ENCODE measurements at regions not wholly inside any gene's neighbourhood (a gene's known extent, or its start where the extent isn't known, plus 50 kb on each side); places are given as distances from the start of the nearest gene placed in this dataset.

GRCh38 chr2:14340703-14341102, 291.8 kb upstream of the LRATD1 start:
- intact Hi-C loops (cut with micrococcal nuclease), result no loop called here
- CTCF ChIA-PET, result no interaction called here
- Mint-ChIP-seq H3K27me3 (no peaks in the 10 kb centered on the region), H3K4me1 (ENCODE audit: low read depth) (no peaks in the 10 kb centered on the region), H3K4me3 (no peak overlapping the region), H3K27ac (no peak overlapping the region), H3K9me3 (no peaks in the 10 kb centered on the region), H3K36me3 (no peaks in the 10 kb centered on the region)
- DNase-seq, result no peak
- POLR2A ChIA-PET, result no interaction called here

GRCh38 chr2:14342313-14342712, 290.2 kb upstream of the LRATD1 start:
- ChIA-PET CTCF (no interaction called here), POLR2A (no interaction called here)
- intact Hi-C loops (cut with micrococcal nuclease), result no loop called here
- Mint-ChIP-seq H3K27me3 (no peaks in the 10 kb centered on the region), H3K27ac (no peak overlapping the region), H3K9me3 (peaks cover under 1% of the 10 kb centered on the region), H3K36me3 (no peaks in the 10 kb centered on the region), H3K4me3 (no peak overlapping the region), H3K4me1 (ENCODE audit: low read depth) (no peaks in the 10 kb centered on the region)
- no peak for DNase-seq

GRCh38 chr2:14344355-14344754, 288.2 kb upstream of the LRATD1 start:
- H3K4me3 Mint-ChIP-seq, result no peak overlapping the region
- intact Hi-C loops (cut with micrococcal nuclease), result no loop called here
- no peak for DNase-seq
- ChIA-PET POLR2A (no interaction called here), CTCF (no interaction called here)
- no peak overlapping the region for H3K27ac Mint-ChIP-seq
- no peaks in the 10 kb centered on the region for H3K4me1 Mint-ChIP-seq (ENCODE audit: low read depth)
- H3K36me3 Mint-ChIP-seq, result no peaks in the 10 kb centered on the region
- H3K9me3 Mint-ChIP-seq, result peaks cover 3% of the 10 kb centered on the region
- no peaks in the 10 kb centered on the region for H3K27me3 Mint-ChIP-seq

GRCh38 chr2:14348247-14348646, 284.3 kb upstream of the LRATD1 start:
- CTCF ChIA-PET, result interaction anchor here (0.6 kb wide), 1 partner anchor 734 kb away, joined by 4 read pairs; no protein-coding TSS in a partner anchor
- intact Hi-C loops (cut with micrococcal nuclease), result no loop called here
- no peaks in the 10 kb centered on the region for H3K4me1 Mint-ChIP-seq (ENCODE audit: low read depth)

GRCh38 chr2:14350856-14351255, 281.7 kb upstream of the LRATD1 start:
- H3K27me3 Mint-ChIP-seq, result no peaks in the 10 kb centered on the region
- ChIA-PET CTCF (no interaction called here), POLR2A (no interaction called here)
- no peak for DNase-seq
- H3K4me1 Mint-ChIP-seq (ENCODE audit: low read depth), result no peaks in the 10 kb centered on the region
- H3K4me3 Mint-ChIP-seq, result no peak overlapping the region
- peaks cover 5% of the 10 kb centered on the region for H3K9me3 Mint-ChIP-seq
- intact Hi-C loops (cut with micrococcal nuclease), result no loop called here
- H3K27ac Mint-ChIP-seq, result no peak overlapping the region
- no peaks in the 10 kb centered on the region for H3K36me3 Mint-ChIP-seq

More at GRCh38 chr2:14348247-14348646, 284.3 kb upstream of the LRATD1 start:
- POLR2A ChIA-PET, result no interaction called here
- Mint-ChIP-seq H3K27me3 (no peaks in the 10 kb centered on the region), H3K4me3 (no peak overlapping the region), H3K9me3 (peaks cover 5% of the 10 kb centered on the region), H3K27ac (no peak overlapping the region), H3K36me3 (no peaks in the 10 kb centered on the region)
- no peak for DNase-seq

GRCh38 chr2:14352067-14352466, 280.4 kb upstream of the LRATD1 start:
- Mint-ChIP-seq H3K9me3 (peaks cover 5% of the 10 kb centered on the region), H3K36me3 (no peaks in the 10 kb centered on the region), H3K27ac (no peak overlapping the region), H3K4me1 (ENCODE audit: low read depth) (no peaks in the 10 kb centered on the region), H3K27me3 (no peaks in the 10 kb centered on the region), H3K4me3 (no peak overlapping the region)
- ChIA-PET CTCF (no interaction called here), POLR2A (no interaction called here)
- intact Hi-C loops (cut with micrococcal nuclease), result no loop called here
- DNase-seq, result no peak

GRCh38 chr2:14354231-14354630, 278.3 kb upstream of the LRATD1 start:
- H3K9me3 Mint-ChIP-seq, result peaks cover 2% of the 10 kb centered on the region
- no peaks in the 10 kb centered on the region for H3K36me3 Mint-ChIP-seq
- no peak for DNase-seq
- ChIA-PET POLR2A (no interaction called here), CTCF (no interaction called here)
- intact Hi-C loops (cut with micrococcal nuclease), result no loop called here
- H3K4me1 Mint-ChIP-seq (ENCODE audit: low read depth), result no peaks in the 10 kb centered on the region
- no peaks in the 10 kb centered on the region for H3K27me3 Mint-ChIP-seq
- no peak overlapping the region for H3K27ac Mint-ChIP-seq
- H3K4me3 Mint-ChIP-seq, result no peak overlapping the region

- H3K27me3 Mint-ChIP-seq, result no peaks in the 10 kb centered on the region
- ChIA-PET CTCF (no interaction called here), POLR2A (no interaction called here)
- DNase-seq, result no peak
- H3K9me3 Mint-ChIP-seq, result peaks cover 2% of the 10 kb centered on the region
- no peak overlapping the region for H3K4me3 Mint-ChIP-seq
- no peaks in the 10 kb centered on the region for H3K36me3 Mint-ChIP-seq
- H3K4me1 Mint-ChIP-seq (ENCODE audit: low read depth), result no peaks in the 10 kb centered on the region
- intact Hi-C loops (cut with micrococcal nuclease), result no loop called here
- no peak overlapping the region for H3K27ac Mint-ChIP-seq
Measured at GRCh38 chr2:14355102-14355501, 277.4 kb upstream of the LRATD1 start.

GRCh38 chr2:14358339-14358738, 274.2 kb upstream of the LRATD1 start:
- intact Hi-C loops (cut with micrococcal nuclease), result no loop called here
- Mint-ChIP-seq H3K4me3 (no peak overlapping the region), H3K36me3 (no peaks in the 10 kb centered on the region), H3K9me3 (no peaks in the 10 kb centered on the region), H3K27ac (no peak overlapping the region), H3K4me1 (ENCODE audit: low read depth) (no peaks in the 10 kb centered on the region), H3K27me3 (no peaks in the 10 kb centered on the region)
- ChIA-PET POLR2A (no interaction called here), CTCF (no interaction called here)
- DNase-seq, result no peak

- DNase-seq, result no peak
- Mint-ChIP-seq H3K36me3 (no peaks in the 10 kb centered on the region), H3K4me1 (ENCODE audit: low read depth) (no peaks in the 10 kb centered on the region), H3K9me3 (no peaks in the 10 kb centered on the region), H3K27ac (no peak overlapping the region), H3K27me3 (no peaks in the 10 kb centered on the region), H3K4me3 (no peak overlapping the region)
- intact Hi-C loops (cut with micrococcal nuclease), result no loop called here
- ChIA-PET POLR2A (no interaction called here), CTCF (no interaction called here)
Measured at GRCh38 chr2:14358774-14359173, 273.7 kb upstream of the LRATD1 start.

- POLR2A ChIA-PET, result no interaction called here
- no peaks in the 10 kb centered on the region for H3K4me1 Mint-ChIP-seq (ENCODE audit: low read depth)
- H3K27ac Mint-ChIP-seq, result no peak overlapping the region
- CTCF ChIA-PET, result no interaction called here
- intact Hi-C loops (cut with micrococcal nuclease), result no loop called here
- no peaks in the 10 kb centered on the region for H3K27me3 Mint-ChIP-seq
- H3K4me3 Mint-ChIP-seq, result no peak overlapping the region
- H3K9me3 Mint-ChIP-seq, result no peaks in the 10 kb centered on the region
- no peaks in the 10 kb centered on the region for H3K36me3 Mint-ChIP-seq
- DNase-seq, result no peak
Measured at GRCh38 chr2:14363137-14363536, 269.4 kb upstream of the LRATD1 start.

GRCh38 chr2:14363976-14364375, 268.5 kb upstream of the LRATD1 start:
- Mint-ChIP-seq H3K4me1 (ENCODE audit: low read depth) (no peaks in the 10 kb centered on the region), H3K36me3 (no peaks in the 10 kb centered on the region), H3K9me3 (no peaks in the 10 kb centered on the region), H3K27ac (no peak overlapping the region), H3K27me3 (no peaks in the 10 kb centered on the region), H3K4me3 (no peak overlapping the region)
- DNase-seq, result no peak
- intact Hi-C loops (cut with micrococcal nuclease), result no loop called here
- CTCF ChIA-PET, result no interaction called here
- POLR2A ChIA-PET, result no interaction called here

- no peaks in the 10 kb centered on the region for H3K4me1 Mint-ChIP-seq (ENCODE audit: low read depth)
- H3K4me3 Mint-ChIP-seq, result no peak overlapping the region
- H3K9me3 Mint-ChIP-seq, result no peaks in the 10 kb centered on the region
- DNase-seq, result no peak
- ChIA-PET POLR2A (no interaction called here), CTCF (no interaction called here)
- no peak overlapping the region for H3K27ac Mint-ChIP-seq
- H3K36me3 Mint-ChIP-seq, result no peaks in the 10 kb centered on the region
- no peaks in the 10 kb centered on the region for H3K27me3 Mint-ChIP-seq
- intact Hi-C loops (cut with micrococcal nuclease), result no loop called here
Measured at GRCh38 chr2:14364471-14364870, 268.0 kb upstream of the LRATD1 start.

- no peaks in the 10 kb centered on the region for H3K27me3 Mint-ChIP-seq
- DNase-seq, result no peak
- POLR2A ChIA-PET, result no interaction called here
- H3K27ac Mint-ChIP-seq, result no peak overlapping the region
- H3K9me3 Mint-ChIP-seq, result no peaks in the 10 kb centered on the region
- H3K4me1 Mint-ChIP-seq (ENCODE audit: low read depth), result no peaks in the 10 kb centered on the region
- CTCF ChIA-PET, result no interaction called here
- no peaks in the 10 kb centered on the region for H3K36me3 Mint-ChIP-seq
- no peak overlapping the region for H3K4me3 Mint-ChIP-seq
- intact Hi-C loops (cut with micrococcal nuclease), result no loop called here
Measured at GRCh38 chr2:14385043-14385442, 247.5 kb upstream of the LRATD1 start.

Measured in activated CD4-positive, alpha-beta memory T cell treated with anti-CD3 and anti-CD28 coated beads for 36 hours (primary cell).